B cell (primary cell): ENCODE measurements at regions not wholly inside any gene's neighbourhood (a gene's known extent, or its start where the extent isn't known, plus 50 kb on each side); places are given as distances from the start of the nearest gene placed in this dataset.

Experiments
- CTCF ChIP-seq: fragments of 200-600 bp; IDR thresholded peaks from one replicate; pipeline ENCODE4 v1.8.0; 2022; ENCODE audit warnings: antibody characterized with exemption, mild to moderate bottlenecking
- EZH2 ChIP-seq: IDR thresholded peaks from 2 replicates; pipeline ENCODE4 v1.6.1; 2012; ENCODE audit warnings: borderline replicate concordance, low read depth, mild to moderate bottlenecking, moderate library complexity, low read length; ENCODE audit not compliant: insufficient read depth, poor library complexity, severe bottlenecking

- TF ChIP-seq CTCF, result no peak
- no peak for TF ChIP-seq EZH2
Measured at GRCh38 chr20:50423758-50424157, 86.4 kb upstream of the PTPN1 start.
